ENCODE measurements at regions not wholly inside any gene's neighbourhood (a gene's known extent, or its start where the extent isn't known, plus 50 kb on each side); places are given as distances from the start of the nearest gene placed in this dataset.

GRCh38 chr3:132116601-132117000 is 81.8 kb upstream of the CPNE4 start:
- Histone ChIP-seq H3K4me1 (no peaks in the 10 kb centered on the region), H3K4me3 (no peak overlapping the region), H3K36me3 (no peaks in the 10 kb centered on the region), H3K27me3 (no peaks in the 10 kb centered on the region), H3K9me3 (peaks cover 0 to 21% (median 0%) of the 10 kb centered on the region in 12 donors), H3K27ac (no peak overlapping the region)
- DNase-seq = no peak
- TF ChIP-seq CTCF (IDR thresholded peaks at IDR 0.05) (no peak), POLR2A (IDR thresholded peaks at IDR 0.05) (no peak)
- ATAC-seq = no peak
- 73 to 89% (median 84%) methylated on average over 1 of the region's 1 CpG for WGBS, 4 donors
- intact Hi-C loops (cut with DNase I) = no loop called here

- H3K27me3 ChIP-seq = no peaks in the 10 kb centered on the region
- intact Hi-C loops (cut with DNase I) = no loop called here
- H3K4me3 ChIP-seq = no peak overlapping the region
- H3K27ac ChIP-seq = no peak overlapping the region
- ATAC-seq (no peak), DNase-seq (no peak)
- TF ChIP-seq CTCF (IDR thresholded peaks at IDR 0.05) = no peak
- no peak for TF ChIP-seq POLR2A (IDR thresholded peaks at IDR 0.05)
- 0 to 92% (median 81%) methylated on average over 1 of the region's 1 CpG for WGBS, 4 donors
- H3K36me3 ChIP-seq = no peaks in the 10 kb centered on the region
- H3K4me1 ChIP-seq = no peaks in the 10 kb centered on the region
- H3K9me3 ChIP-seq = peaks cover 0 to 24% (median 0%) of the 10 kb centered on the region in 12 donors
Measured at GRCh38 chr3:132117642-132118041, 82.8 kb upstream of the CPNE4 start.

- H3K4me1 ChIP-seq = no peaks in the 10 kb centered on the region
- peaks cover 0 to 17% (median 0%) of the 10 kb centered on the region in 12 donors for H3K9me3 ChIP-seq
- TF ChIP-seq POLR2A (IDR thresholded peaks at IDR 0.05) (no peak), CTCF (IDR thresholded peaks at IDR 0.05) (no peak)
- DNase-seq = no peak
- H3K4me3 ChIP-seq = no peak overlapping the region
- no peak for ATAC-seq
- intact Hi-C loops (cut with DNase I) = no loop called here
- H3K27ac ChIP-seq = no peak overlapping the region
- 20 to 41% (median 29%) methylated on average over 1 of the region's 1 CpG for WGBS, 4 donors
- H3K36me3 ChIP-seq = no peaks in the 10 kb centered on the region
- no peaks in the 10 kb centered on the region for H3K27me3 ChIP-seq
Measured at GRCh38 chr3:132119531-132119930, 84.7 kb upstream of the CPNE4 start.

- no peaks in the 10 kb centered on the region for H3K36me3 ChIP-seq
- no peak overlapping the region for H3K4me3 ChIP-seq
- DNase-seq (no peak), ATAC-seq (no peak)
- TF ChIP-seq CTCF (IDR thresholded peaks at IDR 0.05) (no peak), POLR2A (IDR thresholded peaks at IDR 0.05) (no peak)
- WGBS, 4 donors = 67 to 74% (median 72%) methylated on average over 3 of the region's 3 CpGs
- H3K27me3 ChIP-seq = no peaks in the 10 kb centered on the region
- intact Hi-C loops (cut with DNase I) = no loop called here
- no peak overlapping the region for H3K27ac ChIP-seq
- no peaks in the 10 kb centered on the region for H3K4me1 ChIP-seq
- H3K9me3 ChIP-seq = peaks cover 0 to 11% (median 0%) of the 10 kb centered on the region in 12 donors
Measured at GRCh38 chr3:132124096-132124495, 89.3 kb upstream of the CPNE4 start.
